H1 (cell line): ENCODE measurements at regions not wholly inside any gene's neighbourhood (a gene's known extent, or its start where the extent isn't known, plus 50 kb on each side); places are given as distances from the start of the nearest gene placed in this dataset.

Experiments
- CTCF ChIA-PET: fragments of 300-600 bp; sonication (Branson Sonifier 250); formaldehyde crosslinking; loops from one replicate; lab custom pipeline; 2021; ENCODE audit not compliant: partially characterized antibody; lab: Charles Lee
- POLR2A ChIA-PET: fragments of 300-600 bp; sonication (Branson Sonifier 250); formaldehyde crosslinking; loops from one replicate; lab custom pipeline; 2021; ENCODE audit warnings: inconsistent platforms; ENCODE audit not compliant: partially characterized antibody; lab: Charles Lee
- DNase-seq, 2 experiments: peaks; one replicate each; pipeline versions ENCODE4 v3.0.0 to v3.0.0-alpha.2; 2010 to 2022; ENCODE audit warnings: low spot score in 2 of 2, low read depth in 1 of 2, mixed read lengths in 1 of 2
- FAIRE-seq: peaks from 2 replicates; lab custom pipeline; 2011; peaks lifted over from hg19 to GRCh38; lab: Jason Lieb, UNC
- H2AFZ ChIP-seq: 2 replicates; pipeline ENCODE4 v1.8.1; 2012; ENCODE audit warnings: low read length, inconsistent platforms
- H2AK5ac ChIP-seq: 2 replicates; pipeline ENCODE4 v1.6.1; 2013; ENCODE audit warnings: low read depth, low read length
- H2BK120ac ChIP-seq: replicated peaks from 2 replicates; pipeline ENCODE3; 2013; ENCODE audit warnings: low read depth, low read length, inconsistent platforms
- H2BK12ac ChIP-seq: 2 replicates; pipeline ENCODE4 v1.6.1; 2013; ENCODE audit warnings: low read depth, low read length
- H2BK15ac ChIP-seq: 2 replicates; pipeline ENCODE4 v1.6.1; 2013; ENCODE audit warnings: low read length
- H2BK20ac ChIP-seq: 2 replicates; pipeline ENCODE4 v1.6.1; 2013; ENCODE audit warnings: low read length
- H2BK5ac ChIP-seq: 2 replicates; pipeline ENCODE4 v1.6.1; 2013; ENCODE audit warnings: low read depth, low read length
- H3K14ac ChIP-seq: 2 replicates; pipeline ENCODE4 v1.6.1; 2013; ENCODE audit warnings: inconsistent platforms; ENCODE audit not compliant: insufficient read length
- H3K18ac ChIP-seq: 2 replicates; pipeline ENCODE4 v1.6.1; 2013; ENCODE audit warnings: low read length; ENCODE audit errors: extremely low read depth
- H3K23ac ChIP-seq: 2 replicates; pipeline ENCODE4 v1.6.1; 2013; ENCODE audit warnings: inconsistent platforms; ENCODE audit not compliant: insufficient read length
- H3K23me2 ChIP-seq: 2 replicates; pipeline ENCODE4 v1.6.1; 2013; ENCODE audit warnings: low read depth, low read length
- H3K27ac ChIP-seq: 2 replicates; pipeline ENCODE4 v1.6.1; 2011; ENCODE audit warnings: low read depth, low read length, inconsistent platforms
- H3K27me3 ChIP-seq, 4 experiments: replicated peaks in 1 of 4; 1 replicate in 1 of 4; 2 replicates in 3 of 4; pipeline versions ENCODE4 v1.6.1 to v1.8.1; 2011 to 2013; ENCODE audit warnings: low read length in 3 of 4, mild to moderate bottlenecking in 3 of 4, inconsistent platforms in 2 of 4, mixed read lengths in 2 of 4, moderate library complexity in 1 of 4; ENCODE audit not compliant: control insufficient read depth in 3 of 4, insufficient read depth in 3 of 4; ENCODE audit errors: extremely low read depth in 1 of 4
- H3K36me3 ChIP-seq, 4 experiments: 2 replicates each; pipeline versions ENCODE4 v1.6.1 to v1.8.1; 2011 to 2013; ENCODE audit warnings: mild to moderate bottlenecking in 4 of 4, low read length in 3 of 4, moderate library complexity in 2 of 4, control low read depth in 1 of 4, inconsistent platforms in 1 of 4; ENCODE audit not compliant: insufficient read depth in 4 of 4, control insufficient read depth in 2 of 4
- H3K4ac ChIP-seq: replicated peaks from 2 replicates; pipeline ENCODE3; 2013; ENCODE audit warnings: low read length, low read depth, mixed read lengths, inconsistent platforms; ENCODE audit not compliant: insufficient read length
- H3K4me1 ChIP-seq, 4 experiments: replicated peaks in 1 of 4; 1 replicate in 1 of 4; 2 replicates in 3 of 4; pipeline versions ENCODE4 v1.6.1 to v1.8.1; 2011 to 2013; ENCODE audit warnings: low read length in 3 of 4, inconsistent platforms in 2 of 4, mixed read lengths in 1 of 4; ENCODE audit not compliant: insufficient read depth in 4 of 4, control insufficient read depth in 3 of 4
- H3K4me2 ChIP-seq, 2 experiments: 2 replicates each; pipeline versions ENCODE4 v1.6.1 to v1.8.1; 2011 to 2013; ENCODE audit warnings: low read depth in 2 of 2, low read length in 2 of 2, control low read depth in 1 of 2, inconsistent platforms in 1 of 2, mild to moderate bottlenecking in 1 of 2; ENCODE audit not compliant: insufficient read depth in 1 of 2
- H3K4me3 ChIP-seq, 4 experiments: fragments of 200-600, 300-600 bp in 1 of 4; sonication (generic), shearing (Covaris generic), sonication (Bioruptor Twin) in 1 of 4; 2 replicates each; pipeline versions ENCODE4 v1.5.1 to v1.8.1; 2011 to 2016; ENCODE audit warnings: low read length in 4 of 4, low read depth in 3 of 4, control low read depth in 2 of 4, inconsistent platforms in 2 of 4, mild to moderate bottlenecking in 2 of 4, mixed read lengths in 1 of 4, moderate library complexity in 1 of 4; ENCODE audit not compliant: insufficient read depth in 2 of 4; ENCODE audit errors: extremely low read depth in 1 of 4
- H3K56ac ChIP-seq: replicated peaks from 2 replicates; pipeline ENCODE3; 2013; ENCODE audit warnings: low read depth, mild to moderate bottlenecking, mixed read lengths, low read length, inconsistent platforms; ENCODE audit not compliant: insufficient read length
- H3K79me1 ChIP-seq: 2 replicates; pipeline ENCODE4 v1.6.1; 2013; ENCODE audit warnings: low read depth, low read length, control low read depth
- H3K79me2 ChIP-seq, 2 experiments: 2 replicates each; pipeline versions ENCODE4 v1.6.1 to v1.8.1; 2012 to 2013; ENCODE audit warnings: low read length in 2 of 2, mild to moderate bottlenecking in 2 of 2, inconsistent platforms in 1 of 2; ENCODE audit not compliant: insufficient read depth in 2 of 2, control insufficient read depth in 1 of 2
- H3K9ac ChIP-seq, 4 experiments: replicated peaks in 1 of 4; 1 replicate in 1 of 4; 2 replicates in 3 of 4; pipeline versions ENCODE4 v1.6.1 to v1.8.1; 2011 to 2013; ENCODE audit warnings: low read depth in 3 of 4, low read length in 3 of 4, control low read depth in 2 of 4, mild to moderate bottlenecking in 2 of 4, moderate library complexity in 2 of 4, inconsistent platforms in 1 of 4; ENCODE audit errors: extremely low read depth in 1 of 4
- H3K9me3 ChIP-seq, 2 experiments: 2 replicates each; pipeline versions ENCODE4 v1.6.1 to v1.8.1; 2012 to 2013; ENCODE audit warnings: mild to moderate bottlenecking in 2 of 2, moderate library complexity in 2 of 2, control low read depth in 1 of 2, inconsistent platforms in 1 of 2, low read depth in 1 of 2, low read length in 1 of 2, mixed read lengths in 1 of 2; ENCODE audit not compliant: insufficient read depth in 2 of 2
- H4K20me1 ChIP-seq, 2 experiments: replicated peaks in 1 of 2; 2 replicates each; pipeline versions ENCODE3 to v1.8.1; 2011 to 2013; ENCODE audit warnings: inconsistent platforms in 2 of 2, low read length in 2 of 2, mild to moderate bottlenecking in 1 of 2; ENCODE audit not compliant: insufficient read depth in 2 of 2, control insufficient read depth in 1 of 2
- H4K5ac ChIP-seq: 2 replicates; pipeline ENCODE4 v1.6.1; 2013; ENCODE audit warnings: low read length, low read depth, mixed read lengths, inconsistent platforms; ENCODE audit not compliant: insufficient read length
- H4K8ac ChIP-seq: 2 replicates; pipeline ENCODE4 v1.8.0; 2013; ENCODE audit warnings: mild to moderate bottlenecking, moderate library complexity, low read length, inconsistent platforms; ENCODE audit not compliant: insufficient read depth; ENCODE audit errors: extremely low read depth
- H4K91ac ChIP-seq: replicated peaks from 2 replicates; pipeline ENCODE3; 2013; ENCODE audit warnings: low read length, mixed read lengths, inconsistent platforms; ENCODE audit not compliant: insufficient read length
- ATF2 ChIP-seq: IDR thresholded peaks from 2 replicates; pipeline ENCODE4 v1.6.1; 2012; ENCODE audit warnings: low read length, inconsistent platforms
- EP300 ChIP-seq, 2 experiments: IDR thresholded peaks; 1 replicate in 1 of 2; 2 replicates in 1 of 2; pipeline ENCODE4 v1.6.1; 2011 to 2012; ENCODE audit warnings: low read depth in 2 of 2, low read length in 2 of 2, mild to moderate bottlenecking in 2 of 2, borderline replicate concordance in 1 of 2, inconsistent platforms in 1 of 2, moderate library complexity in 1 of 2
- NANOG ChIP-seq: IDR thresholded peaks from 2 replicates; pipeline ENCODE4 v1.6.1; 2011; ENCODE audit warnings: low read length, low read depth, mild to moderate bottlenecking, inconsistent platforms; ENCODE audit not compliant: insufficient read depth, poor library complexity, severe bottlenecking
- POLR2AphosphoS5 ChIP-seq: IDR thresholded peaks from 2 replicates; pipeline ENCODE4 v1.6.1; 2011; ENCODE audit warnings: low read depth, low read length
- RXRA ChIP-seq: IDR thresholded peaks from 2 replicates; pipeline ENCODE4 v1.6.1; 2011; ENCODE audit warnings: low read depth, mild to moderate bottlenecking, low read length, moderate library complexity; ENCODE audit not compliant: insufficient read depth
- SIX5 ChIP-seq: IDR thresholded peaks from 2 replicates; pipeline ENCODE4 v1.6.1; 2011; ENCODE audit warnings: mild to moderate bottlenecking, low read depth, low read length
- SP1 ChIP-seq: IDR thresholded peaks from 2 replicates; pipeline ENCODE4 v1.6.1; 2011; ENCODE audit warnings: low read depth, low read length
- SP4 ChIP-seq: IDR thresholded peaks from 2 replicates; pipeline ENCODE4 v1.6.1; 2012; ENCODE audit warnings: low read length, inconsistent platforms
- SRF ChIP-seq: IDR thresholded peaks from 2 replicates; pipeline ENCODE4 v1.6.1; 2011; ENCODE audit warnings: mild to moderate bottlenecking, low read depth, low read length, moderate library complexity
- TAF1 ChIP-seq: IDR thresholded peaks from 2 replicates; pipeline ENCODE4 v1.6.1; 2011; ENCODE audit warnings: mild to moderate bottlenecking, low read depth, low read length
- TAF7 ChIP-seq: optimal IDR thresholded peaks from 2 replicates; pipeline ENCODE3; 2011; ENCODE audit warnings: low read depth, mild to moderate bottlenecking, inconsistent platforms, low read length, moderate library complexity, borderline replicate concordance
- TBP ChIP-seq: IDR thresholded peaks from 2 replicates; pipeline ENCODE4 v1.6.1; 2011; ENCODE audit warnings: low read depth, low read length, improper control_type of control experiment
- TCF12 ChIP-seq: IDR thresholded peaks from 2 replicates; pipeline ENCODE4 v1.6.1; 2011; ENCODE audit warnings: low read depth, mild to moderate bottlenecking, low read length
- ZNF274 ChIP-seq: IDR thresholded peaks from 2 replicates; pipeline ENCODE4 v1.7.0; 2012; ENCODE audit warnings: low read length, borderline replicate concordance; ENCODE audit errors: extremely low read depth
- WGBS, 2 experiments: shearing (Covaris generic) in 1 of 2; methylation state at CpG; one replicate each; pipeline versions ENCODE4 v1.1.6 to v1.1.7; 2013 to 2015; ENCODE audit warnings: low lambda C conversion rate in 2 of 2, mixed read lengths in 2 of 2, inconsistent platforms in 1 of 2, low coverage in 1 of 2, missing lambda C conversion rate in 1 of 2; ENCODE audit not compliant: insufficient replicate concordance in 2 of 2, insufficient coverage in 1 of 2, insufficient read length in 1 of 2; ENCODE audit errors: extremely low coverage in 1 of 2, missing lambda C conversion rate in 1 of 2; 5-methylcytosine and 5-hydroxymethylcytosine counted together

GRCh38 chrX:33831211-33831610, 300.9 kb downstream of the FAM47A start:
- Histone ChIP-seq H3K56ac (no peak overlapping the region), H3K27me3 (no peaks in the 10 kb centered on the region), H2BK20ac (no peak overlapping the region), H3K4me1 (no peaks in the 10 kb centered on the region), H2BK5ac (no peak overlapping the region), H3K79me1 (no peaks in the 10 kb centered on the region), H4K8ac (no peak overlapping the region), H3K27ac (no peak overlapping the region), H3K23me2 (no peaks in the 10 kb centered on the region), H2AFZ (no peak overlapping the region), H3K4me3 (no peak overlapping the region), H3K4me2 (no peak overlapping the region), H3K9ac (no peak overlapping the region), H2AK5ac (no peak overlapping the region), H2BK12ac (no peak overlapping the region), H3K9me3 (no peaks in the 10 kb centered on the region), H3K14ac (no peak overlapping the region), H4K20me1 (no peaks in the 10 kb centered on the region), H3K4ac (no peak overlapping the region), H3K36me3 (no peaks in the 10 kb centered on the region), H2BK15ac (no peak overlapping the region), H2BK120ac (no peak overlapping the region), H3K18ac (no peak overlapping the region), H3K79me2 (no peaks in the 10 kb centered on the region), H3K23ac (no peak overlapping the region), H4K5ac (no peak overlapping the region), H4K91ac (no peak overlapping the region)
- ChIA-PET POLR2A (no interaction called here), CTCF (interaction anchor here (0.6 kb wide), 1 partner anchor 472 kb away, joined by 4 read pairs; no protein-coding TSS in a partner anchor)
- FAIRE-seq (no peak), DNase-seq (no peak)
- 100% methylated on average over 2 of the region's 2 CpGs; no CpG with 5 or more reads in 1 of the 2 experiments for WGBS, 2 experiments
- no peak for TF ChIP-seq POLR2AphosphoS5
- no peak for TF ChIP-seq TBP
- no peak for TF ChIP-seq TCF12
- no peak for TF ChIP-seq TAF1
- no peak for TF ChIP-seq TAF7
- no peak for TF ChIP-seq ATF2
- no peak for TF ChIP-seq SIX5
- no peak for TF ChIP-seq ZNF274
- TF ChIP-seq EP300 (IDR thresholded peaks at IDR 0.05; ENCODE audit: borderline replicate concordance in 1 of 2, low read depth in 2 of 2, low read length in 2 of 2), result no peak
- no peak for TF ChIP-seq SP4
- TF ChIP-seq SP1, result no peak
- TF ChIP-seq RXRA, result no peak
- no peak for TF ChIP-seq SRF
- TF ChIP-seq NANOG, result no peak
